ENCODE measurements at regions not wholly inside any gene's neighbourhood (a gene's known extent, or its start where the extent isn't known, plus 50 kb on each side); places are given as distances from the start of the nearest gene placed in this dataset.

DNA sequence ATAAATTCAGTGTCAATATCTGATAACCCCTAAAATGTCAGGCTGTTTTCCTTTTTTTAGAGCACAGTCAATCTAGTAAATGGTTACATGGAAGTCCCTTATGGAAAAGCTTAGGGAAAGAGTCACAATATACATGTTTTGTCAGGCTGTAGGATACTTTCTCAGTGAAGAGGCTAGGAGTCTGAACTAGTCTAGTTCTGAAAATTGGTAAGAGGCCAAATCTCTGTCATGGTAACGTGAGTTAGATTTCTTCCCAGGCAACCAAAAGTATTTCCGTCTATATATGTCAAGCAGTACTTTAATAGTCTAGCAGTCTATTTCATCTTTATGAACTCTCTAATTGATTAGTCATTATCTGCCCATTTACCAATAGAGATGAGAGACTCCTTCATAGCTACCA is 215.9 kb upstream of the LRRC3B start:
- H3K4me3 ChIP-seq (ENCODE audit: low read length), result no peak overlapping the region
- no peak for DNase-seq (ENCODE audit: low read depth)
- TF ChIP-seq, protein P1, sequence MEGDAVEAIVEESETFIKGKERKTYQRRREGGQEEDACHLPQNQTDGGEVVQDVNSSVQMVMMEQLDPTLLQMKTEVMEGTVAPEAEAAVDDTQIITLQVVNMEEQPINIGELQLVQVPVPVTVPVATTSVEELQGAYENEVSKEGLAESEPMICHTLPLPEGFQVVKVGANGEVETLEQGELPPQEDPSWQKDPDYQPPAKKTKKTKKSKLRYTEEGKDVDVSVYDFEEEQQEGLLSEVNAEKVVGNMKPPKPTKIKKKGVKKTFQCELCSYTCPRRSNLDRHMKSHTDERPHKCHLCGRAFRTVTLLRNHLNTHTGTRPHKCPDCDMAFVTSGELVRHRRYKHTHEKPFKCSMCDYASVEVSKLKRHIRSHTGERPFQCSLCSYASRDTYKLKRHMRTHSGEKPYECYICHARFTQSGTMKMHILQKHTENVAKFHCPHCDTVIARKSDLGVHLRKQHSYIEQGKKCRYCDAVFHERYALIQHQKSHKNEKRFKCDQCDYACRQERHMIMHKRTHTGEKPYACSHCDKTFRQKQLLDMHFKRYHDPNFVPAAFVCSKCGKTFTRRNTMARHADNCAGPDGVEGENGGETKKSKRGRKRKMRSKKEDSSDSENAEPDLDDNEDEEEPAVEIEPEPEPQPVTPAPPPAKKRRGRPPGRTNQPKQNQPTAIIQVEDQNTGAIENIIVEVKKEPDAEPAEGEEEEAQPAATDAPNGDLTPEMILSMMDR (conservative IDR thresholded peaks at IDR 0.05; ENCODE audit: low read depth, low read length), result no peak

DNA sequence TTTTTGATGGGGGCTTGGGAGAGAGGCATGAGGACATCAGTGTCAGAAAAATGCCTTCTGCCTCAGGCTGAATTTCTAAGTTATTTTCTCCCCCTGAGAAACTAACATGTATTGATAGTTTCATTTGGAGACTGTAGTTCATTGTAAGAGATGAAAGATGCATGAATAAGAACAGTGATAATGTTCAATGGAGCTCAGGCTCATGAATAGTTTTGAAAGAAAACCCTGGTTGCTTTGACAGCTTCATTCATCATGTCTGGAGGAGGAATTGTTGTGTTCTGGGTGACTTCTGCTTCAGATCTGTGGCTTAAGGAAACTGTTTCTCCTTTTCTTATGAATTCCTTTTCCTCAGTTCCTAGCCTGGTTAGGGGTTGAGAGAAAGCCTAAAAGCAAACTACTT is 204.0 kb upstream of the LRRC3B start:
- no peak overlapping the region for H3K4me3 ChIP-seq (ENCODE audit: low read length)
- TF ChIP-seq, protein P1 (conservative IDR thresholded peaks at IDR 0.05; ENCODE audit: low read depth, low read length), result no peak
- no peak for DNase-seq (ENCODE audit: low read depth)

DNA sequence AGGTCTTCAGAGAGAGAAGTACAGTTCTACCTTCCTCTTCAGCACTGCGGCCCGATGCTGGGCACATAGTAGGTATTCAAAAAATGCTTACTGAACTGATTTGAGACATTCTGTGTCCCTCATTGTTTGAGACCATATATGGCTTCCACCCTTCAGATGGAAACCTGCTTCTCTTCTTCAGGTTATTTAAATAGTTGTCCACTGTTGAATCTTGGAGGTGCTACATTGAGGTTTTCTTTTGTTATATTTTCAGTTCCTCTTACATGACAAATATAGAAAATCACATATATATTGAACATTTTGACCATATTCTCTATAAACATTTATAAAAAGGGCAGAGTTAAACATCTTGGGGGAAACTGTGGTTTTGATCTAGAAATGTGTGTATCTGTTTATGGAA is 200.2 kb upstream of the LRRC3B start:
- TF ChIP-seq, protein P1 (conservative IDR thresholded peaks at IDR 0.05; ENCODE audit: low read depth, low read length), result no peak
- H3K4me3 ChIP-seq (ENCODE audit: low read length), result no peak overlapping the region

DNA sequence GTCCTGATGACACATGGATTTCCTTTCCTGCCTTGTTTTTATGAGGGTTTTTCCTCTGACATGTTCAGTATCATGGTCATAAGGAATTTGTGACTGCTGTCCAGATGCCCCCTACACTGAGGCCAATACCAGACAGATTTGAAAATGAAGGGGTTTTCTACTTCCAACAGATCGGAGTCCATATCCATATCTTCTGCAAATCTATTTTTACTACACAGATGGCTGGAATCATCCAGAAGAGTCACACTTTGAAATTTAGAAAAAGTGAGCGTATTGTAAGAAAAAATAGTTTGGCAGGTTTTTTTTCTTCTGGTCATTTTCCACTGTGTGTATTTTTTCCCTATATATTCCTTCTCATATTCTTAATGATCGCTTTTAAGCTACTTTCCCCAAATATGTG is 197.5 kb upstream of the LRRC3B start:
- H3K4me3 ChIP-seq (ENCODE audit: low read length), result no peak overlapping the region
- no peak for DNase-seq (ENCODE audit: low read depth)
- TF ChIP-seq, protein P1 (conservative IDR thresholded peaks at IDR 0.05; ENCODE audit: low read depth, low read length), result no peak

More for the DNA sequence above, 200.2 kb upstream of the LRRC3B start:
- no peak for DNase-seq (ENCODE audit: low read depth)

DNA sequence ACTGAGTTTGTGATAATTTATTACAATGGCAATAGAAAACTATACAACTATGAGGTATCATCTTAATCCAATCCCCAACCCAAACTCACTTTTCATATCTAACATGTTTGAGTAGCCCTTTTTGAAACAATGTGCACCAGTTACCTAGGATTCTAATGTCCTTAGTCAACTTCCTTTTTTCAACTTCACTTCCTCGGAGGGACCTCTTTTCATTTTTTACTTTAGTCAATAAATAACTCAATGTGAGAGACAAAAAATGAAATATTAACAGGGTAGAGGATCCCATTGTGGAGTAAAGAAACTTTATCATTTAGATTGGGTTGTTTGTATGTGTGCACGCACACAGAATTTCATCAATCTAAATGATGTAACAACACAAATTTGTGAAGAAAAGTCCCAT is 193.6 kb upstream of the LRRC3B start:
- H3K4me3 ChIP-seq (ENCODE audit: low read length), result no peak overlapping the region
- no peak for DNase-seq (ENCODE audit: low read depth)
- TF ChIP-seq, protein P1 (conservative IDR thresholded peaks at IDR 0.05; ENCODE audit: low read depth, low read length), result no peak

GRCh38 chr3:26437678-26438077 is 184.9 kb upstream of the LRRC3B start:
- H3K4me3 ChIP-seq (ENCODE audit: low read length), result no peak overlapping the region
- DNase-seq (ENCODE audit: low read depth), result peak; percentile 49
- TF ChIP-seq, protein P1 (conservative IDR thresholded peaks at IDR 0.05; ENCODE audit: low read depth, low read length), result no peak

GRCh38 chr3:26438325-26438940 is 184.1 kb upstream of the LRRC3B start:
- H3K4me3 ChIP-seq (ENCODE audit: low read length), result no peak overlapping the region
- no peak for DNase-seq (ENCODE audit: low read depth)
- TF ChIP-seq, protein P1 (conservative IDR thresholded peaks at IDR 0.05; ENCODE audit: low read depth, low read length), result no peak

Measured in retinal pigment epithelial cell (primary cell).